Type B pancreatic cell (in vitro differentiated cells): ENCODE measurements at regions not wholly inside any gene's neighbourhood (a gene's known extent, or its start where the extent isn't known, plus 50 kb on each side); places are given as distances from the start of the nearest gene placed in this dataset.

ENCODE experiments used
- DNase-seq: peaks from one replicate; pipeline ENCODE4 v3.0.0; 2021; ENCODE audit warnings: mixed read lengths; ENCODE audit not compliant: unreplicated experiment; ENCODE audit errors: extremely low spot score
- H3K27ac Mint-ChIP-seq: 2 replicates; pipeline ENCODE4 v1.8.0; 2021; ENCODE audit warnings: mild to moderate bottlenecking, mixed read lengths
- H3K27me3 Mint-ChIP-seq: 2 replicates; pipeline ENCODE4 v1.8.0; 2021; ENCODE audit warnings: mixed read lengths
- H3K36me3 Mint-ChIP-seq: 2 replicates; pipeline ENCODE4 v1.8.0; 2021; ENCODE audit warnings: mixed read lengths
- H3K4me1 Mint-ChIP-seq: one replicate; pipeline ENCODE4 v1.8.0; 2021; ENCODE audit warnings: mixed read lengths; ENCODE audit not compliant: unreplicated experiment
- H3K4me3 Mint-ChIP-seq: 2 replicates; pipeline ENCODE4 v1.8.0; 2021; ENCODE audit warnings: mild to moderate bottlenecking, mixed read lengths
- H3K9me3 Mint-ChIP-seq: 2 replicates; pipeline ENCODE4 v1.8.0; 2021; ENCODE audit warnings: mixed read lengths
- TF ChIP-seq, protein P1 (sequence below): fragments of 200-600 bp; sonication (generic); conservative IDR thresholded peaks from 2 replicates; pipeline ENCODE4 v1.5.0; 2021; ENCODE audit warnings: antibody characterized with exemption, mild to moderate bottlenecking

DNA sequence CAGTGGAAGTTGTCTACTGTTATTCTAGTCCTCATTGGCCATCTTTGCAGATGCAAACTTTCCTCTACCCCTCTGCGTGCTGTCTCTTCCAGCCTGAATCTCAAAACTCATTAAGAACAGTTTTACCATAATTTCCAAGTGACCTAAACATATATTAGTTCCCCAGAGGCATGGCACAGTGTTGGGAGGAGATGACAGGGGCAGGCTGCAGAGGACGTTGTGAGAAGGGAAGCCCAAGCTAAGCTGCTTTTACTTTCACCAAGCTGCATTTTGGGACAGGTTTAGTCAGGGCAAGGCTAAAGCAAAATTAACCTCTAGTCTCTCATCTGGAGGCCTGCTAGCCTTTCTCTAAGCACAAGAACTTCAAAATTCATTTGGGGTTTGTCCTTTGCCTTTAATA, 318.6 kb upstream of the SATB1 start:
- Mint-ChIP-seq H3K27ac (no peak overlapping the region), H3K36me3 (no peaks in the 10 kb centered on the region), H3K4me3 (no peak overlapping the region), H3K27me3 (no peaks in the 10 kb centered on the region), H3K4me1 (no peaks in the 10 kb centered on the region), H3K9me3 (no peaks in the 10 kb centered on the region)
- no peak for DNase-seq
- TF ChIP-seq, protein P1, sequence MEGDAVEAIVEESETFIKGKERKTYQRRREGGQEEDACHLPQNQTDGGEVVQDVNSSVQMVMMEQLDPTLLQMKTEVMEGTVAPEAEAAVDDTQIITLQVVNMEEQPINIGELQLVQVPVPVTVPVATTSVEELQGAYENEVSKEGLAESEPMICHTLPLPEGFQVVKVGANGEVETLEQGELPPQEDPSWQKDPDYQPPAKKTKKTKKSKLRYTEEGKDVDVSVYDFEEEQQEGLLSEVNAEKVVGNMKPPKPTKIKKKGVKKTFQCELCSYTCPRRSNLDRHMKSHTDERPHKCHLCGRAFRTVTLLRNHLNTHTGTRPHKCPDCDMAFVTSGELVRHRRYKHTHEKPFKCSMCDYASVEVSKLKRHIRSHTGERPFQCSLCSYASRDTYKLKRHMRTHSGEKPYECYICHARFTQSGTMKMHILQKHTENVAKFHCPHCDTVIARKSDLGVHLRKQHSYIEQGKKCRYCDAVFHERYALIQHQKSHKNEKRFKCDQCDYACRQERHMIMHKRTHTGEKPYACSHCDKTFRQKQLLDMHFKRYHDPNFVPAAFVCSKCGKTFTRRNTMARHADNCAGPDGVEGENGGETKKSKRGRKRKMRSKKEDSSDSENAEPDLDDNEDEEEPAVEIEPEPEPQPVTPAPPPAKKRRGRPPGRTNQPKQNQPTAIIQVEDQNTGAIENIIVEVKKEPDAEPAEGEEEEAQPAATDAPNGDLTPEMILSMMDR, result no peak

DNA sequence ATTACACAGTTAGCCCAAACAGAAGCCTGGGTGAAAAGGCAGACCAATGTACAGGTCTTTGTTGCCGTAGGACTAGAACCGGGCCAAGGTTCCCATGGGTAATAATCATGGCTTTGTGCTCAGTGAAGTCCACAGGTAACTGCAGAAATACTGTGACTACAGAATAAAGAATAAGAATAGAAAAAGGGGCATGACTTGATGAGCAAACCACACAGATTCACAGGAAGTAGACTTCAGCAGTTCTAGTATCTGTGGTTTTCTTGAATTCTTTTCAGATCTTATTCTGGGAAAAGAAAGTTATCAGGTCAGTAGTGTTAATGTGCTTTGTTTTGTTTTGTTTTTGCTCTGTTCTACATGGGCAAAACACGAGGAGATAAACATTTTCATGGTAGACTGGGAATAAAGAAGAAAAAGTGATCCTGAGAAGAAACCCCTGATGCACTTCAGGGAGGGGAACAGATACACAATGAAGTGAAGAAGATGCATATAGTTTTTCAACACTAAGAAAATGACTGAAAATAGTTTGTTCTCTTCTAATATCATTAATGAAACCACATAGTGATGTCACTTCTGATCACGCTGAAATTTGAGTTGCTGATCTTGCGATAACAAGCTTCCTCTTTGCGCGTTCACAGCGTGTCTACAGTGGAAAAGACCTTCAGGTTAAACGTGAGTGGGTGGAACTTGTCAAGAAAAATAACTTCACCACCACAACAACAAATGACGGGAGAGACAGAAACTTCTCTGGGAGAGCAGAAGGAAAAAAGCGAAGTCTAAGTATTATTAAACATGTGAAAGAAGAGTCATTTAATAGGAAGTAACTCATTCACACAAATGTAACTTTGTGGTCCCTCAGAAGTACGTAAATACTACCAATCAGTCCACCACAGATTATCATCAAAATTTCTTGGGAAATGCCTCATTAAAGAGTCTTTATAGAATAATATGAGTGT, 315.8 kb upstream of the SATB1 start:
- no peak overlapping the region for H3K27ac Mint-ChIP-seq
- no peaks in the 10 kb centered on the region for H3K36me3 Mint-ChIP-seq
- TF ChIP-seq, protein P1, result no peak
- no peaks in the 10 kb centered on the region for H3K9me3 Mint-ChIP-seq
- H3K27me3 Mint-ChIP-seq, result no peaks in the 10 kb centered on the region
- no peak for DNase-seq
- H3K4me1 Mint-ChIP-seq, result no peaks in the 10 kb centered on the region
- no peak overlapping the region for H3K4me3 Mint-ChIP-seq

DNA sequence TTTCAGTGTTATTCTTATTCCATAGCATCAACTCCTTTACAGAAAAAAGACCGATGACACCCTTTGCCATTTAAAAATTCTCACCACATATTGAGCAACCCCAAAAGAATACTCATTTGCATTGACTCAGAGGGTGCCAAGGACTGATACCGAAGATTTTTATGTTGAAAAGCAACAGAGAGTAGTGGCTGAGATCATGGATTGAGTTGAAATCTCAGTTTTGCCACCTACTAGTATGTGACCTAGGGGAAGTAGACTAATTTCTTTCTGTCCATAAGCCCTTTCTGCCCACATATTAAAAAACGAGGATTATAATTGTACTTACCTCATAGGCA, 313.9 kb upstream of the SATB1 start:
- no peaks in the 10 kb centered on the region for H3K9me3 Mint-ChIP-seq
- H3K4me1 Mint-ChIP-seq, result no peaks in the 10 kb centered on the region
- TF ChIP-seq, protein P1, result no peak

DNA sequence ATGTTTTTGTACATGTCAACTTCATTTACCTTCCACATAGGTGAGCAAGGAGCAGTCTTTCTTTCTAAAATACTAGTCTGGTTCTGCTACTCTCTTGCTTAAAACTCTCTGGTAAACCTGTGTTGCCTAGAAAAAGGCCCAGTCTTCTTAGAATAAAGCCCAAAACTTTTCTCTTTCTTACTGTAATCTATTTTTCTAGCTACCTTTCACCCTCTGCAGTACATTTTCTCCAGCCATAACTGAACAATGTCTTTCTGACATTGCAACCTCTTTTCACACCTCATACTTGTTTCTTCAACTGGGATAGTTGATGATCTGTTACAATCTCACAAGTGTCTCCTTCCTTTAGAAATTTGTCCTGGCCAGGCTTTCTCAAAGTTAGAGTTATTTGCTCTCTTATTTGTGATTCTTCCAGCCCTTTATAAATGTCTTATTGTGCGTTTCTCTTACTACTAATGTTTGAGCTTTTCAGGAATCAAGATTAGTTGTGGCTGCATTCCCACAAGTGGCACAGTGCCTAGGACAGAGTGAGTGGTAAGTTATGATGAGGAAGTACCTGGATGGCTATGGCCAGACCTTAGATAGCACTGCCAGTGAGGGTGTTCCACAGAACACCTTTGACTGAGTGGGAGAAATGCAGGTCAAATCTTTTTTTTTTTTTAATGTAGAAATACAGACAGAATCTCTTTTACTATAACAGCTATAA, 313.4 kb upstream of the SATB1 start:
- no peak overlapping the region for H3K27ac Mint-ChIP-seq
- TF ChIP-seq, protein P1, result no peak
- no peaks in the 10 kb centered on the region for H3K27me3 Mint-ChIP-seq
- H3K4me3 Mint-ChIP-seq, result no peak overlapping the region
- DNase-seq, result no peak
- H3K36me3 Mint-ChIP-seq, result no peaks in the 10 kb centered on the region
- H3K9me3 Mint-ChIP-seq, result no peaks in the 10 kb centered on the region
- no peaks in the 10 kb centered on the region for H3K4me1 Mint-ChIP-seq

More for the DNA sequence above, 313.9 kb upstream of the SATB1 start:
- Mint-ChIP-seq H3K27me3 (no peaks in the 10 kb centered on the region), H3K36me3 (no peaks in the 10 kb centered on the region), H3K27ac (no peak overlapping the region), H3K4me3 (no peak overlapping the region)
- DNase-seq, result no peak

DNA sequence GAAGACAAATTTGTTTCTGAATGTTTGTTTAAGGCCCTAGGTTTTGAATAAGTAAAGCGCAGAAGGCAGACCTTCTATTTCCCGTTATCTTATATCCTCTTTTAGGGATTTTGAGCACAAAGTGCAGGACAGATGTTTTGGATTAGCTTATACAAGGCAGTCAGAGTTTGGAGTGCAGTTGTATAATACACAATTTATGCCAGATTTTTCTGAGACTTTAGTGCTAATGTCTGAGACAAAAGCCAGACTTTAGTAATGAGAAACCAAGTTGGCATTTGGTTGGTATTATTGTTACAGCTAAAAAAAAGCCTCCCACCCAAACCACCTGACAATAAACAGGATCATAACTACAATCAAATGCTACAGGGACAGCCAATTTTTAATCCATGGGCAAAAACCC, 309.9 kb upstream of the SATB1 start:
- Mint-ChIP-seq H3K36me3 (no peaks in the 10 kb centered on the region), H3K4me3 (no peak overlapping the region), H3K27me3 (no peaks in the 10 kb centered on the region), H3K9me3 (no peaks in the 10 kb centered on the region), H3K4me1 (no peaks in the 10 kb centered on the region), H3K27ac (no peak overlapping the region)
- DNase-seq, result no peak
- TF ChIP-seq, protein P1, result no peak
